Brain microvascular endothelial cell (primary cell): ENCODE measurements at regions not wholly inside any gene's neighbourhood (a gene's known extent, or its start where the extent isn't known, plus 50 kb on each side); places are given as distances from the start of the nearest gene placed in this dataset.

Experiments used
- DNase-seq: peaks from one replicate; pipeline ENCODE4 v3.0.0-alpha.2; 2020
- H3K27ac ChIP-seq: fragments of 250-450 bp; sonication (Bioruptor Pico); 2 replicates; pipeline ENCODE4 v1.5.1; 2020; ENCODE audit warnings: mild to moderate bottlenecking, moderate library complexity
- H3K27me3 ChIP-seq: fragments of 250-450 bp; sonication (Bioruptor Pico); replicated peaks from 2 replicates; pipeline ENCODE4 v1.5.1; 2020; ENCODE audit warnings: mild to moderate bottlenecking
- H3K36me3 ChIP-seq: fragments of 250-450 bp; sonication (Bioruptor Pico); replicated peaks from 2 replicates; pipeline ENCODE4 v1.5.1; 2020; ENCODE audit warnings: mild to moderate bottlenecking
- H3K4me3 ChIP-seq: 2 replicates; pipeline ENCODE4 v1.5.1; 2011; ENCODE audit warnings: low read depth, mild to moderate bottlenecking, control low read depth, low read length, moderate library complexity
- in situ Hi-C: cut with HindIII; loops from 2 replicates; pipeline ENCODE4 v1.10.0; 2017; ENCODE audit warnings: low sequenced_read_pairs, low pct_ligation_motif_present
- TF ChIP-seq, protein P1 (sequence below): IDR thresholded peaks from 2 replicates; pipeline ENCODE4 v1.5.1; 2011; ENCODE audit warnings: low read depth, mild to moderate bottlenecking, moderate library complexity, low read length, control low read depth, inconsistent platforms; ENCODE audit errors: missing control alignments

- DNase-seq = no peak
- Histone ChIP-seq H3K36me3 (no peaks in the 10 kb centered on the region), H3K27ac (no peak overlapping the region), H3K27me3 (no peaks in the 10 kb centered on the region), H3K4me3 (no peak overlapping the region)
- in situ Hi-C loops = no loop called here
- TF ChIP-seq, protein P1, sequence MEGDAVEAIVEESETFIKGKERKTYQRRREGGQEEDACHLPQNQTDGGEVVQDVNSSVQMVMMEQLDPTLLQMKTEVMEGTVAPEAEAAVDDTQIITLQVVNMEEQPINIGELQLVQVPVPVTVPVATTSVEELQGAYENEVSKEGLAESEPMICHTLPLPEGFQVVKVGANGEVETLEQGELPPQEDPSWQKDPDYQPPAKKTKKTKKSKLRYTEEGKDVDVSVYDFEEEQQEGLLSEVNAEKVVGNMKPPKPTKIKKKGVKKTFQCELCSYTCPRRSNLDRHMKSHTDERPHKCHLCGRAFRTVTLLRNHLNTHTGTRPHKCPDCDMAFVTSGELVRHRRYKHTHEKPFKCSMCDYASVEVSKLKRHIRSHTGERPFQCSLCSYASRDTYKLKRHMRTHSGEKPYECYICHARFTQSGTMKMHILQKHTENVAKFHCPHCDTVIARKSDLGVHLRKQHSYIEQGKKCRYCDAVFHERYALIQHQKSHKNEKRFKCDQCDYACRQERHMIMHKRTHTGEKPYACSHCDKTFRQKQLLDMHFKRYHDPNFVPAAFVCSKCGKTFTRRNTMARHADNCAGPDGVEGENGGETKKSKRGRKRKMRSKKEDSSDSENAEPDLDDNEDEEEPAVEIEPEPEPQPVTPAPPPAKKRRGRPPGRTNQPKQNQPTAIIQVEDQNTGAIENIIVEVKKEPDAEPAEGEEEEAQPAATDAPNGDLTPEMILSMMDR = no peak
Observed at GRCh38 chr5:154648706-154649105, 106.5 kb upstream of the LARP1 start.

- TF ChIP-seq, protein P1 = no peak
- no peak overlapping the region for H3K4me3 ChIP-seq
Observed at GRCh38 chr5:154648229-154648628, 106.9 kb upstream of the LARP1 start.

GRCh38 chr5:154647761-154648145 lies 107.4 kb upstream of the LARP1 start:
- DNase-seq = no peak
- TF ChIP-seq, protein P1 = no peak
- in situ Hi-C loops = no loop called here
- no peak overlapping the region for H3K27ac ChIP-seq
- no peaks in the 10 kb centered on the region for H3K36me3 ChIP-seq
- H3K27me3 ChIP-seq = no peaks in the 10 kb centered on the region
- H3K4me3 ChIP-seq = no peak overlapping the region

More at GRCh38 chr5:154648229-154648628, 106.9 kb upstream of the LARP1 start:
- in situ Hi-C loops = no loop called here
- no peak overlapping the region for H3K27ac ChIP-seq
- H3K36me3 ChIP-seq = no peaks in the 10 kb centered on the region
- no peaks in the 10 kb centered on the region for H3K27me3 ChIP-seq
- no peak for DNase-seq

GRCh38 chr5:154647114-154647760 lies 107.9 kb upstream of the LARP1 start:
- in situ Hi-C loops = no loop called here
- TF ChIP-seq, protein P1 = no peak
- Histone ChIP-seq H3K27me3 (no peaks in the 10 kb centered on the region), H3K36me3 (no peaks in the 10 kb centered on the region), H3K4me3 (peak overlapping the region; percentile 42), H3K27ac (no peak overlapping the region)
- DNase-seq = no peak

DNA sequence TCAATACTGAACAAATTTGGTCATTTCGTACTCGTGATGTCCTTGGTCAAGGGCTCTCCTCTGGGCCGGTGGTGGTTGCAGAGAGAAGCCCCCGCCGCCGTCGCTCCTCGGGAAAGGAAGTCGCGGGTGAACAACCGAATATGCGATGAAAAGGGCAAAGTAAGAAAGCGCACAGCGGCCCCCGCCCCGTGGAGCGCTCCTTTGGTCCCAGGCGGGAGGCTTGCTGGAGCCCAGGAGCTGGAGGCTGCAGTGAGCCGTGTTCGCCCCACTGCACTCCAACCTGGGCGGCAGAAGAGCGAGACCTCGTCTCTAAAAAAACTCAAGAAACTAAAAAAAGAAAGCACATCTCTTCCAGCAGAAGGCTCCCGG lies 108.4 kb upstream of the LARP1 start:
- H3K4me3 ChIP-seq = peak overlapping the region; percentile 42
- in situ Hi-C loops = no loop called here

More for the DNA sequence above, 108.4 kb upstream of the LARP1 start:
- Histone ChIP-seq H3K27me3 (no peaks in the 10 kb centered on the region), H3K27ac (no peak overlapping the region), H3K36me3 (no peaks in the 10 kb centered on the region)
- TF ChIP-seq, protein P1 = no peak
- DNase-seq = no peak
